Lower leg skin (tissue), 4 donors: ENCODE measurements at regions not wholly inside any gene's neighbourhood (a gene's known extent, or its start where the extent isn't known, plus 50 kb on each side); places are given as distances from the start of the nearest gene placed in this dataset.
"Not testable (repeated sequence)": the region's sequence is repeated elsewhere in the genome, so short reads cannot be mapped to it uniquely, and the experiment has no call there.

Experiments used
- DNase-seq, 2 donors: peaks; one replicate each; pipeline ENCODE4 v3.0.0-alpha.2; 2019; ENCODE audit warnings: low spot score in 2 of 2
- H3K4me3 ChIP-seq: fragments of 200-600 bp; sonication (generic); 2 replicates; pipeline ENCODE4 v1.5.1; 2017; ENCODE audit warnings: mild to moderate bottlenecking, low read depth; ENCODE audit not compliant: poor library complexity, severe bottlenecking
- CTCF ChIP-seq, 3 donors: fragments of 450-650 bp; IDR thresholded peaks; one replicate each; pipeline ENCODE4 v1.5.1; 2016; ENCODE audit warnings: antibody characterized with exemption in 3 of 3, mild to moderate bottlenecking in 3 of 3, moderate library complexity in 2 of 3
- POLR2A ChIP-seq, 2 donors: fragments of 450-650 bp; IDR thresholded peaks; one replicate each; pipeline ENCODE4 v1.6.1; 2016 to 2017; ENCODE audit warnings: antibody characterized with exemption in 2 of 2, mild to moderate bottlenecking in 1 of 2, moderate library complexity in 1 of 2
- WGBS, 2 donors: methylation state at CpG; one replicate each; pipeline ENCODE4 v1.1.5; 2018; 5-methylcytosine and 5-hydroxymethylcytosine counted together
- intact Hi-C: fragments of 100-400 bp; cut with DNase I; formaldehyde crosslinking; loops from one replicate; pipeline ENCODE4 v1.15.0; 2023; ENCODE audit warnings: low total_unique reads

- no peak for DNase-seq
- TF ChIP-seq POLR2A (IDR thresholded peaks at IDR 0.05) (no peak), CTCF (IDR thresholded peaks at IDR 0.05) (no peak)
- no peak overlapping the region for H3K4me3 ChIP-seq
- 39 to 55% methylated on average over 3 of the region's 3 CpGs for WGBS, 2 donors
- intact Hi-C loops: no loop called here
Observed at GRCh38 chr2:34523958-34524514, 924.9 kb upstream of the FAM98A start.

GRCh38 chr2:34519659-34520058 lies 920.6 kb upstream of the FAM98A start:
- intact Hi-C loops: no loop called here
- no peak for DNase-seq
- TF ChIP-seq POLR2A (IDR thresholded peaks at IDR 0.05) (no peak), CTCF (IDR thresholded peaks at IDR 0.05) (no peak)
- no peak overlapping the region for H3K4me3 ChIP-seq
- 69 to 83% methylated on average over 3 of the region's 3 CpGs for WGBS, 2 donors

GRCh38 chr2:34498561-34498960 lies 899.5 kb upstream of the FAM98A start:
- WGBS, 2 donors: 94 to 100% methylated on average over 1 of the region's 1 CpG
- no peak overlapping the region for H3K4me3 ChIP-seq
- no peak for TF ChIP-seq POLR2A (IDR thresholded peaks at IDR 0.05)
- no peak for TF ChIP-seq CTCF (IDR thresholded peaks at IDR 0.05)

GRCh38 chr2:34494192-34494591 lies 895.1 kb upstream of the FAM98A start:
- H3K4me3 ChIP-seq, DNase-seq, intact Hi-C loops: not testable (repeated sequence)
- WGBS, 2 donors: 93 to 97% methylated on average over 6 to 18 of the region's 18 CpGs

More at GRCh38 chr2:34498561-34498960, 899.5 kb upstream of the FAM98A start:
- intact Hi-C loops: no loop called here
- DNase-seq: no peak

GRCh38 chr2:34492561-34493455 lies 893.7 kb upstream of the FAM98A start:
- intact Hi-C loops: no loop called here
- WGBS, 2 donors: 87 to 90% methylated on average over 3 of the region's 3 CpGs
- TF ChIP-seq CTCF (IDR thresholded peaks at IDR 0.05) (no peak), POLR2A (IDR thresholded peaks at IDR 0.05) (no peak)
- DNase-seq: no peak
- H3K4me3 ChIP-seq: no peak overlapping the region

GRCh38 chr2:34486965-34487364 lies 887.9 kb upstream of the FAM98A start:
- no peak for DNase-seq
- H3K4me3 ChIP-seq: no peak overlapping the region
- TF ChIP-seq CTCF (IDR thresholded peaks at IDR 0.05) (no peak), POLR2A (IDR thresholded peaks at IDR 0.05) (no peak)
- 58 to 65% methylated on average over 2 of the region's 2 CpGs for WGBS, 2 donors
- intact Hi-C loops: no loop called here
